C4-2B (cell line): ENCODE measurements at regions not wholly inside any gene's neighbourhood (a gene's known extent, or its start where the extent isn't known, plus 50 kb on each side); places are given as distances from the start of the nearest gene placed in this dataset.

ENCODE experiments used
- H3K27ac ChIP-seq: fragments of 450-650 bp; 2 replicates; pipeline ENCODE4 v1.5.1; 2017
- CTCF ChIP-seq: fragments of 450-650 bp; conservative IDR thresholded peaks from 2 replicates; pipeline ENCODE4 v1.5.1; 2017; ENCODE audit warnings: mild to moderate bottlenecking
- ZFX ChIP-seq: fragments of 450-650 bp; IDR thresholded peaks from 2 replicates; pipeline ENCODE4 v1.6.1; 2017

DNA sequence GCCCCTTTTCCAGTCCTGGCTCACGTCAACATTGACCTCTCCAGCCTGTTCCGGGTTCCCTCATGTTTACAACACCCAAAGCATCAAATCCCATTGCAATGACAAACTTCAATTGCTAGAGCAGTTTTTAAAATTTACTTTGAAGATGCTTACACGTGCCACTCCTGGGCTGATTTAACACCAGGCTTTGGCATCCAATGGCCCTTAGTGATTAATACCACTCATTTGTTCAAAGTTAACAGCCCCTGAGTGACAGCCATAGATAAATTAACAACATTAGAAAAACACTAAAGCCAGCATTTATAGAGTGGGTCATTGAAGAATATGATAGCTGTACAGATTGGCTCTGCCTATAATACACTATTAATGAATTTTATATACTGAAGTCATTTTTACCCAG is 135.1 kb downstream of the PMP22 start:
- no peak for TF ChIP-seq ZFX
- TF ChIP-seq CTCF, result no peak
- no peak overlapping the region for H3K27ac ChIP-seq

GRCh38 chr17:15124746-15125145 is 140.4 kb downstream of the PMP22 start:
- no peak for TF ChIP-seq ZFX
- TF ChIP-seq CTCF, result no peak
- no peak overlapping the region for H3K27ac ChIP-seq

DNA sequence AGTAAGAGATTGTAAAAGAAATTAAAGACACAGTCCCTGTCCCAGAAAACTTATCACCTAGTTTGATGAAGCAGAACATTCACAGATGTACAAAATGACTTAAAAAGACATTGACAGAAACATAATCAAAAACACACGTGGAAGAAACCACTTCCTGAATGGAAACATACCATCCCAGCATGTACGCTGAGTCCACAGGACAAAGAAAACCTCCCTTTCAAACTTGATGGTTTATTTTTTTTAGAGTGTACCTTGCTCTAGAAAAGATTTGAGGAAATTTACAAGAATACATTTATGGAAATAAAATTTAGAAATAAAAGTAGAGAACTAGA is 140.9 kb downstream of the PMP22 start:
- TF ChIP-seq CTCF (no peak), ZFX (no peak)
- no peak overlapping the region for H3K27ac ChIP-seq

DNA sequence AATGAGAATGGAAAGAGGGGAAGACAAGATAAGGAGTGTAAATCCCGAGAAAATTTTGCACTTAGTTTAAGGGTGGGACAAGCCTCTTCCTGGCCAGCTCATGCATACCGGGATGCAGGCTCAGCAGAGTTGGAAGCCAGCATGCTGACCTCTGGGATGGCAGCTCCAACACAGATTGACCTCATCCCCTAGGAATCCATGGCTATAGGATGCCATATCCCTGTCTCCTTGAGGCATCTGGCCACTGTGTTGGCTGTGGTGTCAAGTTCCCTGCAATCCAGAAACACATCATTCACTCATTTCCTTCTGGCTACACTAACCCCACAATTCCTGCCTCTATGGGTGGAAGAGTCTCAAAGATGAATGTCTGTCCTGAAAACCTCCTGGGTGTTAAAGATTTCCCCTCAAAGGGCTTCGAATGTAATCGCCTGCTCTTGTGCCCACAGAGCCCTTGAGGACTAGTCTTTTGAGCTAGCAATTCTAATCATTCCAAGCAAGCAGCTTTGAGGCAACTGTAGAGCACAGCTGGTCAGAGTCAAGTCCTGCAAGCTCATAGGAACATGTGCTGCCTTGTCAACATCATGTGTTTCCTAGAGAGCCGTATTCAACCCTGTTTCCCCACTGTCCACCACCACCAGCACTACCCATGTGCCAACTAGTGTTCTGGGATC is 141.4 kb downstream of the PMP22 start:
- no peak for TF ChIP-seq CTCF
- TF ChIP-seq ZFX, result no peak

DNA sequence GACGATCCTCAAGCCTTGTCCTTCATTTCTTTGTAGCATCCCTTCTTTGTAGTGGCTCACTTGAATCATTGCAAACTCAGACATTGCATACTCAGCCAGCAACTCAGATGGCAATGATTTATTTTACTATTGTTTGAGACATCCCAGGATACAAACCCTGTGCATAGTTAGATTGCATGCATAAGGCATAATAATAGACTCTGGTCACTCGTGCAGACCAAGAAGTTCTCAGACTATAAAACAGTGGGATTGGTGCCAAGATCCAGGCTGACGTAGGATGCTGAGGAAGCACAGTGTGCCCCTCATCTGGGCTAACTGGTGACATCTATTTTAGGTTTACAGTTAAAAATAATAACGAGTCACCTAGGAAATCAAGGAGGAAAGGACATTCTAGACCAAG is 142.3 kb downstream of the PMP22 start:
- no peak for TF ChIP-seq CTCF

More for the DNA sequence above, 141.4 kb downstream of the PMP22 start:
- H3K27ac ChIP-seq, result no peak overlapping the region

DNA sequence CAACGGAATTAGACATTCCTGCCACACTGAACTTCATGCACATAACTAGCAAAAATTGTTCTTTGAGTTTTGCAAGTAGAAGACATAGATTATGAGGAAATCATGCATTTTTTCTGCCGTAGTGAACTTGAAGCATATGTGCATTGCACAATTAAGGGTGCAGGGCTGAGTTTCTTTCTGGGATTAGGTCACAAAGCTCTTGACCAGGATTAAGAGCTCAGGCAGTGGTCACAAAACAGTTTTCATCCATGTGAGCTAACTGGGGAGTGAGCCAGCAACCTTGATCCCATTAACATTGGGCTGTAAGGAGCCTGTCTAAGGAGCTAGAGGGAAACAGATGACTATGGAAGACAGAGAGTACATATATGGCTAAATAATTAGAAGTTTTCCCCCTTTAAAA is 143.7 kb downstream of the PMP22 start:
- TF ChIP-seq ZFX (no peak), CTCF (no peak)
- no peak overlapping the region for H3K27ac ChIP-seq

More for the DNA sequence above, 142.3 kb downstream of the PMP22 start:
- H3K27ac ChIP-seq, result no peak overlapping the region

DNA sequence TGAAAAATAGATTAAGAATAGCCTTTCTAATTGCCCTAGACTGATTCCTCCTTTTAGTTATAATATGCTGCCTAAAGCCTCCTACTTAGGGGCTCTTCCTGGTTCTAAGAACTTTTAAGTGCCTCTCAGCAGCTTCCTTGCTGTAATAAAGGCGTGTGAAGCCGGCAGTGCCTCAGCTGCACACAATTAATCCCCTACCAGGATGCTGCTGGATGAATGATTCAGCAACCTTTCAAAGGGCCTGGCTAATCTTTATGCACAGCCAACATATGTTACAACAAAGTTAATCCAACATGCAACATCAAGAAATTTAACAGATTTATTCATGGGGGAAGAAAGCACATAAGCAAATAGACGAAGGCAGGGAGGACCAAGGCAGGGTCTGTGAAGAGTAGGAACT is 145.2 kb downstream of the PMP22 start:
- H3K27ac ChIP-seq, result no peak overlapping the region
- no peak for TF ChIP-seq CTCF
- TF ChIP-seq ZFX, result no peak
